IPS-18a (cell line): ENCODE measurements at regions not wholly inside any gene's neighbourhood (a gene's known extent, or its start where the extent isn't known, plus 50 kb on each side); places are given as distances from the start of the nearest gene placed in this dataset.

Experiments
- H3K27ac ChIP-seq: one replicate; pipeline ENCODE4 v1.5.1; 2013; ENCODE audit warnings: low read length
- H3K27me3 ChIP-seq: one replicate; pipeline ENCODE4 v1.6.1; 2013; ENCODE audit warnings: mild to moderate bottlenecking, low read length; ENCODE audit not compliant: control insufficient read depth, insufficient read depth
- H3K36me3 ChIP-seq: one replicate; pipeline ENCODE4 v1.6.1; 2013; ENCODE audit warnings: low read depth, low read length; ENCODE audit not compliant: control insufficient read depth
- H3K4me1 ChIP-seq: one replicate; pipeline ENCODE4 v1.6.1; 2013; ENCODE audit warnings: low read depth, low read length; ENCODE audit not compliant: control insufficient read depth
- H3K4me3 ChIP-seq: one replicate; pipeline ENCODE4 v1.5.1; 2013; ENCODE audit warnings: low read length
- H3K9ac ChIP-seq: one replicate; pipeline ENCODE4 v1.6.1; 2013; ENCODE audit warnings: mild to moderate bottlenecking, low read length, moderate library complexity
- H3K9me3 ChIP-seq: one replicate; pipeline ENCODE4 v1.6.1; 2013; ENCODE audit warnings: low read depth, low read length; ENCODE audit not compliant: control insufficient read depth

DNA sequence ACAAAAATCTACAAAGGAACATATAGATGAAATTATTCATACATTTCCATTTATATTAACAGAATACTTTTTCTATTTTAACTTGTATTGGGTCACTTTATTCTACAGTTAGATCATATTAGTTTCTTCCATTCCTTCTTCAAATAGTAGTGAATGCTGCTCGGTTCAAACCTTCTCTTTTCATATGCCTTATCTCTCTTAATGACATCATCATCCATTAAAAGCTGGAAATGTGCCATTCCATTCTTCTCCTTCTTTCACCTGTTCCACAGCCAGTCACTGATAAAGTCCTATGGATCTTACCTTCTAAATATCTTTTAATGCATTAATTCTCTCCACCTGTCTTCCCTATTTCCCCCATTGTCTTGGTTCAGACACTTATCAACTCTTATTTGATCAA, 358.0 kb upstream of the POU1F1 start:
- H3K4me3 ChIP-seq, result no peak overlapping the region
- no peak overlapping the region for H3K9ac ChIP-seq
- H3K27me3 ChIP-seq, result no peaks in the 10 kb centered on the region
- no peaks in the 10 kb centered on the region for H3K36me3 ChIP-seq
- H3K9me3 ChIP-seq, result no peaks in the 10 kb centered on the region
- no peak overlapping the region for H3K27ac ChIP-seq
- H3K4me1 ChIP-seq, result peaks cover 7% of the 10 kb centered on the region

DNA sequence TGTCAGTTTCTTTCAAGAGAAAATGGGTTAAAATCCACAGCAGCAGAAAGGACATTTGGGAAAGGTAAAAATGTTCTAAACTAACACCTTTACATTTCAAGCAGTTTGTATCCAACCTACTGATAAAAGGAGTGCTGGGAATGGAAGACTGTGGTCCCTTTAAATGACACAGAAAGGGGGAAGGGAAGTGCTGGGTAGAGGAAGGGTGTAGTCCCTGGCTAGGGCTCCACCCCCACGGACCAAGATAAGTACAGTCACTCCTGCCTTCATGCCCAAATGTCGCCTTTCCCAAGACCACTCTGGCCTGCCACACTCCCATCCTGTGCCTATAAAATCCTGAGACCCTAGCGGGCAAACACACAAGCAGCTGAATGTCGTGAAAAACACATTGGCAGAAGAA, 350.9 kb upstream of the POU1F1 start:
- no peak overlapping the region for H3K9ac ChIP-seq
- H3K9me3 ChIP-seq, result peaks cover 4% of the 10 kb centered on the region
- H3K27ac ChIP-seq, result no peak overlapping the region
- H3K36me3 ChIP-seq, result no peaks in the 10 kb centered on the region
- no peak overlapping the region for H3K4me3 ChIP-seq
- H3K27me3 ChIP-seq, result no peaks in the 10 kb centered on the region
- H3K4me1 ChIP-seq, result no peaks in the 10 kb centered on the region

DNA sequence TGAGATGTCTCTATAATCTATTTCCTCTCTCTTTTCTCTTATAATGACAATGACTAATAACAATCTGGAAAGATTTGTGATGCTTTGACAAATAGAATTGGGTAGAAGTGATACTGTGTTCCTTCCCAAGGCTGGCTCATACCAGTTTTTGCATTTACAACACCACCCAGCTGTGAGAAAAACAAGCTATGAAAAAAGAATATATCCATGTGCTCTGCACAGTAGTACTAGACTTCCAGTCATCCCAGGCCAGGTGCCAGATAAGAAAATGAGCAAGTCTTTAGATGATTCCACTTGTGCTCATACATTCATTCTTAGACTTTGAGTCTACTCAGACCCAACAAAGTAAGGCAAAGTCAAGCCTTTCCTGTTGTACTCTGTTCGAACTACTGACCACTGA, 350.2 kb upstream of the POU1F1 start:
- Histone ChIP-seq H3K9me3 (peaks cover 4% of the 10 kb centered on the region), H3K27me3 (no peaks in the 10 kb centered on the region), H3K36me3 (no peaks in the 10 kb centered on the region), H3K4me3 (no peak overlapping the region), H3K4me1 (no peaks in the 10 kb centered on the region), H3K27ac (no peak overlapping the region), H3K9ac (no peak overlapping the region)

DNA sequence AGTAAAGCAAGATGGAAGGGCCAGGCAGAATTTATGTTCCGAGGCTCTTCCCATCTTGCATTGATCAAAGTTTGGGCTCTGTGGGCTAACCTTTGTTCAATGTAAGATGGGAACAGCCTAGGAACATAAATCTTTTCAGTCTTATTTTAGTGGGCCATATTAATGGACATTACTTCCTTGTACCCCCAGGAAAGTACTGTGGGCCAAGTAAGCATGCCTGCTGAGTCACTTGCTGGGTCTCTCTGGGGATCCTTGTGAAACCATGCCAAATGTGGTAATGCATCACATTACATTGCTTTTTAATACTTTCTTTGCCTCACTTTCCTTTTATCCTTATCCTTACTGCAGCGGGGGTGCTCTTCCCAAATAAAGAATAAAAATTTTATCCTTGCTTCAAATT, 349.5 kb upstream of the POU1F1 start:
- H3K27me3 ChIP-seq, result no peaks in the 10 kb centered on the region
- no peaks in the 10 kb centered on the region for H3K36me3 ChIP-seq
- no peak overlapping the region for H3K9ac ChIP-seq

DNA sequence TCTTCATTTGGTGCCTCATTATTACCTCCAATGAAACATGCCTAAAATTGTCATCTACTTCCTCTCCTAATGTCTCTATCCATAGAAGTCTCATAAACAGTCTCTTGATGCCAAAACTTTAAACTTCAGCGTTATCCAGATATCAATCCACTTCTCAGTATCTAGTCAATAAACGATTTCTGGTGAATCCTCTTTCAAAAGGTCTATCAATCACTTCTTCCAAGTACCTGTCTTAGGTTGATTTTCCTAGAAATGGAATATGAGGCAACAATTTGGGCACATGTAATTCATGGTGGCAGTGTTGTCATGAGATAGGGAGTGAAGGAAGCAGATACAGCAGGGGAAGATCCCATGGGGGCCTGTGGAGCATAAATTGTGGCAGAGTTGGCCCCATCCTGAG, 348.5 kb upstream of the POU1F1 start:
- Histone ChIP-seq H3K9ac (no peak overlapping the region), H3K36me3 (no peaks in the 10 kb centered on the region), H3K27ac (no peak overlapping the region), H3K4me3 (no peak overlapping the region), H3K9me3 (peaks cover 4% of the 10 kb centered on the region), H3K4me1 (no peaks in the 10 kb centered on the region), H3K27me3 (no peaks in the 10 kb centered on the region)

More for the DNA sequence above, 349.5 kb upstream of the POU1F1 start:
- Histone ChIP-seq H3K4me1 (no peaks in the 10 kb centered on the region), H3K4me3 (no peak overlapping the region), H3K9me3 (peaks cover 4% of the 10 kb centered on the region), H3K27ac (no peak overlapping the region)

DNA sequence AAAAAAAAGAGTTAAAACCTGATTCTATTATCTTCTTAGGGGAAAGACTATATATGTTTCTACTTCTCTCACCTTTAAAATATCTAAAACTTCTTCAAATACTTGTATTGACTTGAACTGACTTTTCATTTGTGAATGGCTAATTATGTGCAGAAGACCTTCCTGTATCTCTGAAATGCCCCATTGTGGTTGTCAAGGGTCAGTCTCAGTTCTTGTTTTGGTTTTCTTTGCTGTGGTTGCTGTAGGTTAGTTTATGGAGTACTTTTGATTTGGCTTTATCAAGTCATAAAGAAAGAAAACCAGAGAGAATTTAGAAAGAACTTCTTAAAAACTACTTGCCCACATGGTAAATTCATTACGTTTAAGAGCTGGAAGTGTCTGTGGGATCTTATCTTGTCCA, 345.3 kb upstream of the POU1F1 start:
- Histone ChIP-seq H3K4me1 (no peaks in the 10 kb centered on the region), H3K27ac (no peak overlapping the region), H3K9ac (no peak overlapping the region), H3K9me3 (peaks cover 2% of the 10 kb centered on the region), H3K36me3 (no peaks in the 10 kb centered on the region), H3K4me3 (no peak overlapping the region), H3K27me3 (no peaks in the 10 kb centered on the region)

DNA sequence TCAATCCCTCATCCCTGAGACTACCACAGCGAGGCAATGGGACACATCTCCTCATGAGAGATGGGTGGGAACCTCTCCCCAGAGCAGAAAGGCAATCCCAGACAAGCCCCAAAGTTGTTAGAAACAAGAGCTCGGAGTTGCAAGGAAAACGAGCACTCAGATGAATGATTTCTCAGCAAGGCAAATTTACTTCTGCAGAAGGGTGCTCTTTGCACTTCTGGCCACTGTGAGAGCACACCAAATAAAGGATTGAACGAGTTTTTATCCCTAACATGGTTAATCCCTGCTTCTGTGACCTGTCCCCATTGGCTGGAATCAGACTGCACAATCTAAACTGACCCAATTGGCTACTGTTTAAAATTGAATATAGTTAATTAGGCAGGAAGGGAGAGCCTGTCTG, 339.1 kb upstream of the POU1F1 start:
- H3K36me3 ChIP-seq, result no peaks in the 10 kb centered on the region
- H3K9me3 ChIP-seq, result peaks cover 14% of the 10 kb centered on the region
- H3K4me3 ChIP-seq, result no peak overlapping the region
- no peak overlapping the region for H3K27ac ChIP-seq
- no peaks in the 10 kb centered on the region for H3K27me3 ChIP-seq
- no peaks in the 10 kb centered on the region for H3K4me1 ChIP-seq
- H3K9ac ChIP-seq, result no peak overlapping the region

DNA sequence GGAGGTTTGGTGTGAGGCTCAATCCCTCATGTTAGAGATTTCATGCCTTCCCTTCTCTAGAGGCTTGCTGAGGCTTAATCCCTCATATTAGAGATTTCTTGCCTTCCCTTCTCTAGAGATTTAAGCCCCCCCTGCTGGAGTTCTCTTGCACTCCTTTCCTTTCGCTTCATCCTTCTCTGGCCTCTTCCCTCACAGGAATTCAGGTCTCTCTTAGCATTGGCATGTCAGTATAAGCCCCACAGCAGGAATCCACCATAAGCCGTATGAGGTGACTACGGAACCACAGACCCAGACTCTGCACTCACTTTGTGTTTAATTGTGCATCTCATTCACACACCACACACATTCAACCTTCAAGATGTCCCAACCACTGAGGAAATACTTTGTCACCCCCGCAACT, 338.6 kb upstream of the POU1F1 start:
- H3K9ac ChIP-seq, result no peak overlapping the region
- no peaks in the 10 kb centered on the region for H3K36me3 ChIP-seq
- no peak overlapping the region for H3K4me3 ChIP-seq
- H3K4me1 ChIP-seq, result no peaks in the 10 kb centered on the region
- H3K9me3 ChIP-seq, result peaks cover 14% of the 10 kb centered on the region
- H3K27ac ChIP-seq, result no peak overlapping the region
- no peaks in the 10 kb centered on the region for H3K27me3 ChIP-seq

DNA sequence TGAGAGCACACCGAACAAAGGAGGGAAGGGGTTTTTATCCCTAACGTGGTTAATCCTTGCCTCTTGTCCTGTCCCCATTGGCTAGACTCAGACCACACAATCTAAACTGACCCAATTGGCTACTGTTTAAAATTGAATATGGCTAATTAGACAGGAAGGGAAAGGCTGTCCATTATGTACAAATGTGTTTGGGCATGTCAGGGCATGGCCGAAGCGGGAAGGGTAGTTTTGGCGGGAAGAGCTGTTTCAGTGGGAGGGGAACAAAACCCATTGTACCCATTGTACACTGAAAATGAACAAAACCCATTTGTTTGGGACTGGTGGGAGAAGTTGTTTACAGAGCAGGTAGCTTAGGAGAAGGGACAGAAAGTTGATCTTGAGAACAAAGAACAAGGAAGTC, 330.9 kb upstream of the POU1F1 start:
- Histone ChIP-seq H3K27ac (no peak overlapping the region), H3K36me3 (no peaks in the 10 kb centered on the region), H3K4me1 (no peaks in the 10 kb centered on the region), H3K27me3 (no peaks in the 10 kb centered on the region), H3K4me3 (no peak overlapping the region), H3K9ac (no peak overlapping the region), H3K9me3 (peaks cover 11% of the 10 kb centered on the region)

DNA sequence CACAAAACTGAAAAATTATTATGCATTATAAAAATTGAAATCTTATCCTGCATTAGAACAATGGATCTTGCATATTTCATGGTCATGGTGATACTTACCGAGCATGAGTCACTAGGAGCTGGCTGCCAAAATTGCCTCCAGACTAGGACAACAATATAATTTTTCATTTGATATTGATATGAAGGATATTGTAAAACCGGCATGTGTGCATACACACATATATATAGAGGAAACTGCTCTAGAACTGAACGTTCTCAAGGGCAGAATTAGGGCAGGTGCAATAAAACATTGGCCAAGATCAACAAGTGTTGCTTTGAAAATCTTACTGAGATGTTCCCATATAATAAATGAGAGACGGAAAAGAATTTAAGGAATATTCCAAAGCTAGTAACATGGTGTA, 319.4 kb upstream of the POU1F1 start:
- Histone ChIP-seq H3K27me3 (no peaks in the 10 kb centered on the region), H3K4me1 (no peaks in the 10 kb centered on the region), H3K9me3 (peaks cover 6% of the 10 kb centered on the region), H3K36me3 (no peaks in the 10 kb centered on the region), H3K9ac (no peak overlapping the region), H3K27ac (no peak overlapping the region), H3K4me3 (no peak overlapping the region)

DNA sequence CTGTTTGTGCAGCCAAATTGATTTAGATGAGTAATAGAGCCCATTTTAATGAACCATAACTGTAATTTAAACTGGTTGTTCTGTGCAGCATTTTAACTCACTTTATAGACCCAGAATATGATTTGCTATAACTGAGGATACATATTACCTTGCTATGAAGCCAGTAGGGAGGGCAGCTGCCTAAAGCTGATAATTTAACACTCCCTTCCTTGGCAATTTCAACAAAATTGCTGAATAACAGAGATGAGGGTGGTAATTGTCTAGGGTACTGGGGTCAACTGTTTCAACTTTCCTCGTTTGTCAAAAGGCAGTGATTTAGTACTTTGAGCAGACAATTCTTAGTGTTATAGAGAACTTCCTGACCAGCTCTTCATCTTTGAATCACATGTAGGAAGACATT, 304.9 kb upstream of the POU1F1 start:
- Histone ChIP-seq H3K9ac (no peak overlapping the region), H3K27ac (no peak overlapping the region), H3K4me3 (no peak overlapping the region), H3K36me3 (no peaks in the 10 kb centered on the region), H3K27me3 (no peaks in the 10 kb centered on the region), H3K9me3 (no peaks in the 10 kb centered on the region), H3K4me1 (no peaks in the 10 kb centered on the region)

DNA sequence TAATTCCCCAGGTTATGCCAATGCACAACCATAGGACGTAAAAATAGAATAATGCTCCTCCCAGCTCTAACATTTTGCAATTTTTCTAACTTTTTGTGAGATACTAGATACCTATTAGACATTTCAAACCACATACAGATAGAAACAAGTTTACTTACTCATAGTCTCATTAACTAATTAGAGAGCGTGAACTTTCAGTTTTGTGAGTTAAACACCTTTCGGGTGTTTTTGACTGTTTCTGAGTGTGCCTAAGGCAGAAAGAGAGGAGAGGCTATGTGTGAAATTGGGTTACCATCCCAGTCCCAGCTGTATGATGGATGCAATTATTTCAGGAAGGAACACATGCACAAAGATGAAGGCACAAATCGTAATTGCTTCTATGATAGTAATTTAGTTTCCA, 300.4 kb upstream of the POU1F1 start:
- Histone ChIP-seq H3K36me3 (no peaks in the 10 kb centered on the region), H3K9ac (no peak overlapping the region), H3K27me3 (no peaks in the 10 kb centered on the region), H3K9me3 (no peaks in the 10 kb centered on the region), H3K4me1 (peaks cover 6% of the 10 kb centered on the region), H3K4me3 (no peak overlapping the region), H3K27ac (no peak overlapping the region)
